ENCODE measurements at regions not wholly inside any gene's neighbourhood (a gene's known extent, or its start where the extent isn't known, plus 50 kb on each side); places are given as distances from the start of the nearest gene placed in this dataset.

DNA sequence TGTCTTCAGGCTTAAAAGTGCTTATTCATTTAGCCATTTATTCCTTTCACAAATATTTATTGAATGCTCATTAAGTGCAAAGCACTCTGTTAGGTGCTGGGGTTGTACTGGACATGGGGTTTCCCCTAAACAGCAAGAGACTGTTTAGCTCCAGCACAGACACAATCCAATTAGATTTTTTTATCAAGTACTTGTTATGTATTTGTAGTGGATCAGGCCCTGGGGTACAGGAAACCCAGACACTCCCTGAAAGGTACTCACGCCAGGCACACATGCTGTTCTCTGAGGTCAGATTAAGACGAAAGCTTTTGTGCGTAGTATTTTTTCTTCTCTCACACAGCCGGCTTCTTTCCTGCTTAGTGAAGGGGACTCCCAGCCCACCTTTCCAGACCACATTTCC lies 218.1 kb upstream of the PLET1 start:
- WGBS, 2 donors, result 26 to 72% methylated on average over 4 of the region's 4 CpGs

DNA sequence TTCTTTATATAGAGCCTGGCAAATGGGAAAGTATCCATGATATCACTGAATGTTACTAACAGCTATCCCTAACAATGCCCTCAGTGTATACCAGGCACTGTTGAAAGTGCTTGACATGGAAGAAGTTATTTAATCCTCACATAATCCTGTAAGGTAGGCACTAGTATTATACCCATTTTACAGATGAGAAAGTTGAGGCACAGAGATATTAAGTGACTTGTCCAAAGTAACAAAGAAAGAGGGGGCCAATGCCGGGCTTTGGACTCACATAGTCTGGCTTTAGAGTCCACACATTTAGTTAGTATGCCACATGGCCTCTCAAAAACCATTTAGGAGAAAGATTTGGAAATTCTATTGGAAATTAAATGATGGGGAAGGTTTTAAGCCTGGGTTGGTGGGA lies 220.8 kb upstream of the PLET1 start:
- no peak overlapping the region for H3K4me3 ChIP-seq
- H3K4me1 ChIP-seq, result peaks cover 0 to 26% (median 5%) of the 10 kb centered on the region in 3 donors
- no peaks in the 10 kb centered on the region for H3K36me3 ChIP-seq
- 67 to 81% methylated on average over 1 of the region's 1 CpG for WGBS, 2 donors
- no peak overlapping the region for H3K27ac ChIP-seq
- no peaks in the 10 kb centered on the region for H3K9me3 ChIP-seq
- no peak for DNase-seq
- intact Hi-C loops (cut with DNase I), result no loop called here
- peaks cover 0 to 14% (median 0%) of the 10 kb centered on the region in 4 donors for H3K27me3 ChIP-seq
- TF ChIP-seq, protein P1, sequence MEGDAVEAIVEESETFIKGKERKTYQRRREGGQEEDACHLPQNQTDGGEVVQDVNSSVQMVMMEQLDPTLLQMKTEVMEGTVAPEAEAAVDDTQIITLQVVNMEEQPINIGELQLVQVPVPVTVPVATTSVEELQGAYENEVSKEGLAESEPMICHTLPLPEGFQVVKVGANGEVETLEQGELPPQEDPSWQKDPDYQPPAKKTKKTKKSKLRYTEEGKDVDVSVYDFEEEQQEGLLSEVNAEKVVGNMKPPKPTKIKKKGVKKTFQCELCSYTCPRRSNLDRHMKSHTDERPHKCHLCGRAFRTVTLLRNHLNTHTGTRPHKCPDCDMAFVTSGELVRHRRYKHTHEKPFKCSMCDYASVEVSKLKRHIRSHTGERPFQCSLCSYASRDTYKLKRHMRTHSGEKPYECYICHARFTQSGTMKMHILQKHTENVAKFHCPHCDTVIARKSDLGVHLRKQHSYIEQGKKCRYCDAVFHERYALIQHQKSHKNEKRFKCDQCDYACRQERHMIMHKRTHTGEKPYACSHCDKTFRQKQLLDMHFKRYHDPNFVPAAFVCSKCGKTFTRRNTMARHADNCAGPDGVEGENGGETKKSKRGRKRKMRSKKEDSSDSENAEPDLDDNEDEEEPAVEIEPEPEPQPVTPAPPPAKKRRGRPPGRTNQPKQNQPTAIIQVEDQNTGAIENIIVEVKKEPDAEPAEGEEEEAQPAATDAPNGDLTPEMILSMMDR (IDR thresholded peaks at IDR 0.05), result no peak
- no peak for TF ChIP-seq POLR2A (IDR thresholded peaks at IDR 0.05)

More for the DNA sequence above, 218.1 kb upstream of the PLET1 start:
- H3K9me3 ChIP-seq, result no peaks in the 10 kb centered on the region
- DNase-seq, result no peak
- TF ChIP-seq POLR2A (IDR thresholded peaks at IDR 0.05), result no peak
- TF ChIP-seq, protein P1 (IDR thresholded peaks at IDR 0.05), result no peak
- peaks cover 0 to 14% (median 0%) of the 10 kb centered on the region in 4 donors for H3K27me3 ChIP-seq
- no peaks in the 10 kb centered on the region for H3K36me3 ChIP-seq
- peaks cover 0 to 26% (median 5%) of the 10 kb centered on the region in 3 donors for H3K4me1 ChIP-seq
- H3K4me3 ChIP-seq, result no peak overlapping the region
- intact Hi-C loops (cut with DNase I), result no loop called here
- peak overlapping the region in 3 of 4 donors; percentile 10 to 35 (median 31) for H3K27ac ChIP-seq

DNA sequence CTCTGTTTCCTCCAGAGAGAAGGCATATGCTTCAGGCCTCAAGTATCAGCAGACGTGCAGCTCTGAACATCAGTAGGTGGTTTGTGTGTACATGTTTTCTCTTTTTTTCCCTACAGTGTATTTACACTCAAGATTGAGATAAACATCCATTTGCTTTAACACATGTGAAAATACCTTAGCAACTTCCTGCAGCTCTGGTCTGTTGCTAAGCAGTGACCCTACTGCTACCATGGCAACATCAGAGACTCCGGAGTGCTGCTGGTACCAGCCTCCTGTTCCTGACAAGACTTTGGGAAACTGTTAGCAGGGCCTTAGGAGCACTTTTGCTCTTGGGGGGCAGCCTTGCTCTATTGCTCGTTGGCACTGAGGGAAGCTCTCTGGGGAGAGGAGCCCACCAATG lies 221.2 kb upstream of the PLET1 start:
- peaks cover 0 to 14% (median 0%) of the 10 kb centered on the region in 4 donors for H3K27me3 ChIP-seq
- no peak overlapping the region for H3K4me3 ChIP-seq
- H3K9me3 ChIP-seq, result no peaks in the 10 kb centered on the region
- peaks cover 0 to 26% (median 5%) of the 10 kb centered on the region in 3 donors for H3K4me1 ChIP-seq
- H3K27ac ChIP-seq, result no peak overlapping the region
- intact Hi-C loops (cut with DNase I), result no loop called here
- no peak for TF ChIP-seq POLR2A (IDR thresholded peaks at IDR 0.05)
- TF ChIP-seq, protein P1 (IDR thresholded peaks at IDR 0.05), result no peak
- no peak for DNase-seq
- WGBS, 2 donors, result 79 to 80% methylated on average over 2 to 3 of the region's 3 CpGs
- no peaks in the 10 kb centered on the region for H3K36me3 ChIP-seq

DNA sequence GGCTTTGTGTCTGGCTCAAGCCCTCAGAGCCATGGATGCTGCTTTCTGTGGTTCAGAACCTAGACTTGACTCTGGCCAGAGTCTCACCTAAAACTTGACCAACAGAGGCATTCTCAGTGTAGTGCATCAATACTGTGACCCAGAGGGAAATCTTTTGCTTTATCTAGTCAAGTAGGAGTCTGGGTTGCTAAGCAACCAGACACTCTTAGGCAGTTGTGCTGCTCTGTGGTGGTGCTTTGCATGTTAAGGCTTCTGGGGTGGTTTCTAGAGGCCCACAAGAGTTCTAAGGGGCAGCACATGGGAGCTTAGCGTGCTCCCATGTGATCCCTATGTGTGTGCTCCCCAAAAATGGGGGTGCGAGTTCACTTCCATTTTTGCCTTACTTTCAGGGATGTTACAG lies 224.6 kb upstream of the PLET1 start:
- Histone ChIP-seq H3K27ac (no peak overlapping the region), H3K36me3 (no peaks in the 10 kb centered on the region), H3K9me3 (no peaks in the 10 kb centered on the region), H3K27me3 (peaks cover 0 to 5% (median 0%) of the 10 kb centered on the region in 4 donors), H3K4me1 (no peaks in the 10 kb centered on the region), H3K4me3 (no peak overlapping the region)
- intact Hi-C loops (cut with DNase I), result no loop called here
- WGBS, 2 donors, result 62 to 83% methylated on average over 2 of the region's 2 CpGs
- no peak for DNase-seq
- TF ChIP-seq, protein P1 (IDR thresholded peaks at IDR 0.05), result no peak
- no peak for TF ChIP-seq POLR2A (IDR thresholded peaks at IDR 0.05)

DNA sequence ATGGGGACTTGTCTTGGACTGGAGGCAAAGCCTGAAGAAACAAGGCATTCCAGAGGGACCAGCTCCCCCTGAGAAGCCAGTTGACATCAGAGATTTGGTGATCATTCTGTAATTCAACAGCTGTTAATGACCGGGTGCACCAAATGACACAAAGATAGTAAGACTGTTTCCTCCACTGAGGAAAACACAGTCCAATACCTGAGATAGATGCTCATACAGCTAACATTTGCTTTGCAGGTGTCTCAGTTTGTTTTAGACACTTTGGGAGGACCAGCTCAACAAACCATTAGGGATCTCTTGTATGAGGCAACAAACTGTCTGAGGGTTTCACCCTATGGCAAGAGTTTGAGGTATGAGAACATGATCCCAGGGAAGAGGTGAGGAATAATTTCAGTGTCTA lies 237.2 kb upstream of the PLET1 start:
- no peak for TF ChIP-seq POLR2A (IDR thresholded peaks at IDR 0.05)
- TF ChIP-seq, protein P1 (IDR thresholded peaks at IDR 0.05), result no peak
- no peak overlapping the region for H3K4me3 ChIP-seq
- WGBS, 2 donors, result 100% methylated on average over 1 of the region's 1 CpG; no CpG with 5 or more reads in 1 of the 2 donors
- no peaks in the 10 kb centered on the region for H3K4me1 ChIP-seq
- no peak overlapping the region for H3K27ac ChIP-seq
- H3K36me3 ChIP-seq, result no peaks in the 10 kb centered on the region
- intact Hi-C loops (cut with DNase I), result no loop called here
- no peak for DNase-seq
- peaks cover 0 to 13% (median 0%) of the 10 kb centered on the region in 4 donors for H3K27me3 ChIP-seq
- H3K9me3 ChIP-seq, result no peaks in the 10 kb centered on the region
